HepG2 (cell line): ENCODE measurements at regions not wholly inside any gene's neighbourhood (a gene's known extent, or its start where the extent isn't known, plus 50 kb on each side); places are given as distances from the start of the nearest gene placed in this dataset.

Experiments used
- BHLHE40 ChIP-seq: IDR thresholded peaks from 2 replicates; pipeline ENCODE4 v1.6.1; 2011; ENCODE audit warnings: low read length, improper control_type of control experiment
- DMAP1 ChIP-seq: IDR thresholded peaks from 2 replicates; pipeline ENCODE4 v1.6.1; 2016
- MXI1 ChIP-seq: IDR thresholded peaks from 3 replicates; pipeline ENCODE4 v1.6.1; 2012; ENCODE audit warnings: low read depth, low read length, inconsistent platforms, borderline replicate concordance
- PPARG ChIP-seq: conservative IDR thresholded peaks from 2 replicates; pipeline ENCODE4 v1.6.1; 2016; ENCODE audit warnings: missing biosample characterization, missing genetic modification reagents
- PRDM10 ChIP-seq: sonication (generic); formaldehyde crosslinking; IDR thresholded peaks from 2 replicates; pipeline ENCODE4 v1.4.0; 2020; ENCODE audit warnings: low read depth, missing genetic modification reagents
- TEF ChIP-seq: sonication (generic); formaldehyde crosslinking; IDR thresholded peaks from 2 replicates; pipeline ENCODE4 v1.5.0; 2020; ENCODE audit warnings: missing genetic modification reagents
- ZBTB3 ChIP-seq: sonication (generic); formaldehyde crosslinking; IDR thresholded peaks from 2 replicates; pipeline ENCODE4 v1.4.0; 2020; ENCODE audit warnings: low read depth, mild to moderate bottlenecking, moderate library complexity, missing genetic modification reagents, borderline replicate concordance
- ZFP41 ChIP-seq: sonication (generic); formaldehyde crosslinking; IDR thresholded peaks from 2 replicates; pipeline ENCODE4 v1.4.0; 2020; ENCODE audit warnings: mild to moderate bottlenecking, missing genetic modification reagents, borderline replicate concordance
- ZNF280D ChIP-seq: sonication (generic); formaldehyde crosslinking; IDR thresholded peaks from 2 replicates; pipeline ENCODE4 v1.5.1; 2020; ENCODE audit warnings: mild to moderate bottlenecking, missing genetic modification reagents
- ZSCAN21 ChIP-seq: sonication (generic); formaldehyde crosslinking; IDR thresholded peaks from 2 replicates; pipeline ENCODE4 v1.8.0; 2022; ENCODE audit warnings: mild to moderate bottlenecking, missing genetic modification reagents, moderate library complexity, borderline replicate concordance
- ZSCAN5A ChIP-seq: sonication (generic); formaldehyde crosslinking; IDR thresholded peaks from 2 replicates; pipeline ENCODE4 v1.8.0; 2022; ENCODE audit warnings: mild to moderate bottlenecking, missing genetic modification reagents, borderline replicate concordance
- TF ChIP-seq, protein P1 (sequence below): sonication (generic); formaldehyde crosslinking; IDR thresholded peaks from 2 replicates; pipeline ENCODE4 v1.5.0; 2020; ENCODE audit warnings: mild to moderate bottlenecking, missing genetic modification reagents, borderline replicate concordance
- TF ChIP-seq, protein P2 (sequence below): sonication (generic); formaldehyde crosslinking; IDR thresholded peaks from 2 replicates; pipeline ENCODE4 v1.9.0; 2021; ENCODE audit warnings: missing genetic modification reagents, mild to moderate bottlenecking, borderline replicate concordance

- TF ChIP-seq, protein P1, sequence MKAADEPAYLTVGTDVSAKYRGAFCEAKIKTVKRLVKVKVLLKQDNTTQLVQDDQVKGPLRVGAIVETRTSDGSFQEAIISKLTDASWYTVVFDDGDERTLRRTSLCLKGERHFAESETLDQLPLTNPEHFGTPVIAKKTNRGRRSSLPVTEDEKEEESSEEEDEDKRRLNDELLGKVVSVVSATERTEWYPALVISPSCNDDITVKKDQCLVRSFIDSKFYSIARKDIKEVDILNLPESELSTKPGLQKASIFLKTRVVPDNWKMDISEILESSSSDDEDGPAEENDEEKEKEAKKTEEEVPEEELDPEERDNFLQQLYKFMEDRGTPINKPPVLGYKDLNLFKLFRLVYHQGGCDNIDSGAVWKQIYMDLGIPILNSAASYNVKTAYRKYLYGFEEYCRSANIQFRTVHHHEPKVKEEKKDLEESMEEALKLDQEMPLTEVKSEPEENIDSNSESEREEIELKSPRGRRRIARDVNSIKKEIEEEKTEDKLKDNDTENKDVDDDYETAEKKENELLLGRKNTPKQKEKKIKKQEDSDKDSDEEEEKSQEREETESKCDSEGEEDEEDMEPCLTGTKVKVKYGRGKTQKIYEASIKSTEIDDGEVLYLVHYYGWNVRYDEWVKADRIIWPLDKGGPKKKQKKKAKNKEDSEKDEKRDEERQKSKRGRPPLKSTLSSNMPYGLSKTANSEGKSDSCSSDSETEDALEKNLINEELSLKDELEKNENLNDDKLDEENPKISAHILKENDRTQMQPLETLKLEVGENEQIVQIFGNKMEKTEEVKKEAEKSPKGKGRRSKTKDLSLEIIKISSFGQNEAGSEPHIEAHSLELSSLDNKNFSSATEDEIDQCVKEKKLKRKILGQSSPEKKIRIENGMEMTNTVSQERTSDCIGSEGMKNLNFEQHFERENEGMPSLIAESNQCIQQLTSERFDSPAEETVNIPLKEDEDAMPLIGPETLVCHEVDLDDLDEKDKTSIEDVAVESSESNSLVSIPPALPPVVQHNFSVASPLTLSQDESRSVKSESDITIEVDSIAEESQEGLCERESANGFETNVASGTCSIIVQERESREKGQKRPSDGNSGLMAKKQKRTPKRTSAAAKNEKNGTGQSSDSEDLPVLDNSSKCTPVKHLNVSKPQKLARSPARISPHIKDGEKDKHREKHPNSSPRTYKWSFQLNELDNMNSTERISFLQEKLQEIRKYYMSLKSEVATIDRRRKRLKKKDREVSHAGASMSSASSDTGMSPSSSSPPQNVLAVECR (CRISPR knock-in tag) = peak; percentile 29; the same call in 1 of the 2 replicates
- TF ChIP-seq ZNF280D (CRISPR knock-in tag) = no peak
- peak; percentile 57; the same call in 1 of the 3 replicates for TF ChIP-seq MXI1
- TF ChIP-seq TEF (CRISPR knock-in tag) = no peak
- no peak for TF ChIP-seq BHLHE40
- TF ChIP-seq ZBTB3 (CRISPR knock-in tag) = no peak
- TF ChIP-seq PPARG = no peak
- TF ChIP-seq ZFP41 (CRISPR knock-in tag) = no peak
- TF ChIP-seq ZSCAN21 (CRISPR knock-in tag) = 0 out of 2 replicates have a peak, but pooled peaks have one; percentile 36
- no peak for TF ChIP-seq ZSCAN5A (CRISPR knock-in tag)
- TF ChIP-seq, protein P2, sequence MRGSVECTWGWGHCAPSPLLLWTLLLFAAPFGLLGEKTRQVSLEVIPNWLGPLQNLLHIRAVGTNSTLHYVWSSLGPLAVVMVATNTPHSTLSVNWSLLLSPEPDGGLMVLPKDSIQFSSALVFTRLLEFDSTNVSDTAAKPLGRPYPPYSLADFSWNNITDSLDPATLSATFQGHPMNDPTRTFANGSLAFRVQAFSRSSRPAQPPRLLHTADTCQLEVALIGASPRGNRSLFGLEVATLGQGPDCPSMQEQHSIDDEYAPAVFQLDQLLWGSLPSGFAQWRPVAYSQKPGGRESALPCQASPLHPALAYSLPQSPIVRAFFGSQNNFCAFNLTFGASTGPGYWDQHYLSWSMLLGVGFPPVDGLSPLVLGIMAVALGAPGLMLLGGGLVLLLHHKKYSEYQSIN (CRISPR knock-in tag) = no peak
- TF ChIP-seq DMAP1 (CRISPR knock-in tag) = 0 out of 2 replicates have a peak, but pooled peaks have one; percentile 43
- TF ChIP-seq PRDM10 (CRISPR knock-in tag) = no peak
These were observed 74.9 kb downstream of the SLC25A47 start (continued) for GRCh38 chr14:100398044-100398443.
